ENCODE measurements at regions not wholly inside any gene's neighbourhood (a gene's known extent, or its start where the extent isn't known, plus 50 kb on each side); places are given as distances from the start of the nearest gene placed in this dataset.

DNA sequence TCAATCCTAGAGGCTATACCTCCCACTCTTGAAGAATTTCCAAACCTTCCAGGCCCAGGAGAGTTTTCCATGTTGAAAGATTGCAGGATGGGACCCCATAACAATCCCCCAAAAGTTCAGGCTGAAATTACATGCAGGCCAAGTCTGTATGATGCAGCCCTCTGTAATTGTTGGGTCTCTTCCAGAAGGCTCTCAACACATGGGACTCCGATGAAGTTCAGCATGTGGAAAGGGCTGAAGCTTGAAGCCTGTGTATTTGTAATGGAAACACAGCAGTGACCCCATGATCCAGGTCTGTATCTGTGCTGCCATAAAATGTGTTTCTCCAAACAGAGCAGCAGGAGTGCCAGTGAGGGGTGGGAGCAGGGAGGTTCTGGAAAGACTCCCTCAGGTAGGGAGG lies 202.5 kb upstream of the LYPLAL1 start:
- Histone ChIP-seq H3K27ac (ENCODE audit: low read depth, low read length) (no peak overlapping the region), H4K20me1 (ENCODE audit: insufficient read depth) (no peaks in the 10 kb centered on the region), H3K9me3 (ENCODE audit: control insufficient read depth in 1 of 2, insufficient read depth in 1 of 2, low read depth in 1 of 2, low read length in 2 of 2) (no peaks in the 10 kb centered on the region), H2AFZ (ENCODE audit: low read depth, low read length, poor library complexity, severe bottlenecking) (no peak overlapping the region), H3K9ac (ENCODE audit: low read length) (no peak overlapping the region), H3K79me2 (ENCODE audit: insufficient read depth, low read length) (no peaks in the 10 kb centered on the region), H3K9me2 (ENCODE audit: insufficient read depth) (no peaks in the 10 kb centered on the region), H3K27me3 (ENCODE audit: insufficient read depth, low read length) (no peaks in the 10 kb centered on the region), H3K4me3 (replicated peaks in 1 of 2; ENCODE audit: low read depth in 1 of 2, low read length in 2 of 2) (no peak overlapping the region), H3K36me3 (ENCODE audit: control insufficient read depth in 1 of 2, insufficient read depth in 2 of 2, low read length in 2 of 2) (no peaks in the 10 kb centered on the region), H3K4me2 (ENCODE audit: low read length) (no peak overlapping the region), H3K4me1 (ENCODE audit: control insufficient read depth in 1 of 2, insufficient read depth in 2 of 2, low read length in 2 of 2) (no peaks in the 10 kb centered on the region)
- ChIA-PET RAD21 (ENCODE audit: low non-redundant PET in 1 of 2, low total read pairs in 2 of 2, uncharacterized antibody in 2 of 2, unreplicated experiment in 2 of 2) (no interaction called here), CTCF (no interaction called here), POLR2A (no interaction called here)
- TF ChIP-seq SP1 (IDR thresholded peaks at IDR 0.05; ENCODE audit: low read depth) (no peak), JUND (IDR thresholded peaks at IDR 0.05) (no peak), CBX3 (IDR thresholded peaks at IDR 0.05; ENCODE audit: low read depth) (no peak), EZH2 (IDR thresholded peaks at IDR 0.05) (no peak)
- TF ChIP-seq, protein P1, sequence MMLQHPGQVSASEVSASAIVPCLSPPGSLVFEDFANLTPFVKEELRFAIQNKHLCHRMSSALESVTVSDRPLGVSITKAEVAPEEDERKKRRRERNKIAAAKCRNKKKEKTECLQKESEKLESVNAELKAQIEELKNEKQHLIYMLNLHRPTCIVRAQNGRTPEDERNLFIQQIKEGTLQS (IDR thresholded peaks at IDR 0.05), result no peak
- TF ChIP-seq, protein P2, sequence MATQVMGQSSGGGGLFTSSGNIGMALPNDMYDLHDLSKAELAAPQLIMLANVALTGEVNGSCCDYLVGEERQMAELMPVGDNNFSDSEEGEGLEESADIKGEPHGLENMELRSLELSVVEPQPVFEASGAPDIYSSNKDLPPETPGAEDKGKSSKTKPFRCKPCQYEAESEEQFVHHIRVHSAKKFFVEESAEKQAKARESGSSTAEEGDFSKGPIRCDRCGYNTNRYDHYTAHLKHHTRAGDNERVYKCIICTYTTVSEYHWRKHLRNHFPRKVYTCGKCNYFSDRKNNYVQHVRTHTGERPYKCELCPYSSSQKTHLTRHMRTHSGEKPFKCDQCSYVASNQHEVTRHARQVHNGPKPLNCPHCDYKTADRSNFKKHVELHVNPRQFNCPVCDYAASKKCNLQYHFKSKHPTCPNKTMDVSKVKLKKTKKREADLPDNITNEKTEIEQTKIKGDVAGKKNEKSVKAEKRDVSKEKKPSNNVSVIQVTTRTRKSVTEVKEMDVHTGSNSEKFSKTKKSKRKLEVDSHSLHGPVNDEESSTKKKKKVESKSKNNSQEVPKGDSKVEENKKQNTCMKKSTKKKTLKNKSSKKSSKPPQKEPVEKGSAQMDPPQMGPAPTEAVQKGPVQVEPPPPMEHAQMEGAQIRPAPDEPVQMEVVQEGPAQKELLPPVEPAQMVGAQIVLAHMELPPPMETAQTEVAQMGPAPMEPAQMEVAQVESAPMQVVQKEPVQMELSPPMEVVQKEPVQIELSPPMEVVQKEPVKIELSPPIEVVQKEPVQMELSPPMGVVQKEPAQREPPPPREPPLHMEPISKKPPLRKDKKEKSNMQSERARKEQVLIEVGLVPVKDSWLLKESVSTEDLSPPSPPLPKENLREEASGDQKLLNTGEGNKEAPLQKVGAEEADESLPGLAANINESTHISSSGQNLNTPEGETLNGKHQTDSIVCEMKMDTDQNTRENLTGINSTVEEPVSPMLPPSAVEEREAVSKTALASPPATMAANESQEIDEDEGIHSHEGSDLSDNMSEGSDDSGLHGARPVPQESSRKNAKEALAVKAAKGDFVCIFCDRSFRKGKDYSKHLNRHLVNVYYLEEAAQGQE (IDR thresholded peaks at IDR 0.05; ENCODE audit: low read depth), result no peak
- no peak for DNase-seq (ENCODE audit: low read depth, low spot score)
- no TSS peak for BruUV-seq (replicated peaks)
- intact Hi-C loops (cut with micrococcal nuclease), result no loop called here
- no peak for ATAC-seq

DNA sequence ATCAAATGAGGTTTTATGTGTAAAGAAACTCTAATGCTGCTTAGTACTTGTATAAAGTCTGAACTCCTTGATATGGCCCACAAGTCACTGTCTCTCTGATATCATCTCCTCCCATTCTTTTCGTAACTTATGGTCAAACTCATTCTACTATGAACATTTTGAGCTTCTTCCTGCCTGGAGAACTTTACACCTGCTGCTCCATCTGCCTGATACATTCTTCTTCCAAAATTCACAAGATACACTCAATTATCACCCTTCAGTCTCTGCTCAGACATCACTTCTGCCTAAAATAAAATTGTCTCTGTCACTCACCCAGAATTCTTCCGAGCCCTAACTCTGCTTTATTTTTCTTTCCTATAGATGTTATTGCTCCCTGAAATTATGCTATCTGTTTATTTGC lies 192.8 kb upstream of the LYPLAL1 start:
- Histone ChIP-seq H3K4me1 (ENCODE audit: control insufficient read depth in 1 of 2, insufficient read depth in 2 of 2, low read length in 2 of 2) (no peaks in the 10 kb centered on the region), H3K79me2 (ENCODE audit: insufficient read depth, low read length) (no peaks in the 10 kb centered on the region), H3K36me3 (ENCODE audit: control insufficient read depth in 1 of 2, insufficient read depth in 2 of 2, low read length in 2 of 2) (no peaks in the 10 kb centered on the region), H3K4me3 (replicated peaks in 1 of 2; ENCODE audit: low read depth in 1 of 2, low read length in 2 of 2) (no peak overlapping the region), H3K9ac (ENCODE audit: low read length) (no peak overlapping the region), H3K27me3 (ENCODE audit: insufficient read depth, low read length) (no peaks in the 10 kb centered on the region), H3K4me2 (ENCODE audit: low read length) (no peak overlapping the region), H3K9me3 (ENCODE audit: control insufficient read depth in 1 of 2, insufficient read depth in 1 of 2, low read depth in 1 of 2, low read length in 2 of 2) (no peaks in the 10 kb centered on the region), H2AFZ (ENCODE audit: low read depth, low read length, poor library complexity, severe bottlenecking) (no peak overlapping the region), H3K9me2 (ENCODE audit: insufficient read depth) (no peaks in the 10 kb centered on the region), H3K27ac (ENCODE audit: low read depth, low read length) (no peak overlapping the region), H4K20me1 (ENCODE audit: insufficient read depth) (no peaks in the 10 kb centered on the region)
- intact Hi-C loops (cut with micrococcal nuclease), result no loop called here
- no TSS peak for BruUV-seq (replicated peaks)
- ChIA-PET CTCF (no interaction called here), RAD21 (ENCODE audit: low non-redundant PET in 1 of 2, low total read pairs in 2 of 2, uncharacterized antibody in 2 of 2, unreplicated experiment in 2 of 2) (no interaction called here), POLR2A (no interaction called here)
- DNase-seq (ENCODE audit: low read depth, low spot score) (no peak), ATAC-seq (no peak)
- no peak for TF ChIP-seq SIN3A (IDR thresholded peaks at IDR 0.05; ENCODE audit: low read depth)
